ENCODE measurements at regions not wholly inside any gene's neighbourhood (a gene's known extent, or its start where the extent isn't known, plus 50 kb on each side); places are given as distances from the start of the nearest gene placed in this dataset.

- no peak for TF ChIP-seq POLR2A (IDR thresholded peaks at IDR 0.05)
- TF ChIP-seq, protein P1, sequence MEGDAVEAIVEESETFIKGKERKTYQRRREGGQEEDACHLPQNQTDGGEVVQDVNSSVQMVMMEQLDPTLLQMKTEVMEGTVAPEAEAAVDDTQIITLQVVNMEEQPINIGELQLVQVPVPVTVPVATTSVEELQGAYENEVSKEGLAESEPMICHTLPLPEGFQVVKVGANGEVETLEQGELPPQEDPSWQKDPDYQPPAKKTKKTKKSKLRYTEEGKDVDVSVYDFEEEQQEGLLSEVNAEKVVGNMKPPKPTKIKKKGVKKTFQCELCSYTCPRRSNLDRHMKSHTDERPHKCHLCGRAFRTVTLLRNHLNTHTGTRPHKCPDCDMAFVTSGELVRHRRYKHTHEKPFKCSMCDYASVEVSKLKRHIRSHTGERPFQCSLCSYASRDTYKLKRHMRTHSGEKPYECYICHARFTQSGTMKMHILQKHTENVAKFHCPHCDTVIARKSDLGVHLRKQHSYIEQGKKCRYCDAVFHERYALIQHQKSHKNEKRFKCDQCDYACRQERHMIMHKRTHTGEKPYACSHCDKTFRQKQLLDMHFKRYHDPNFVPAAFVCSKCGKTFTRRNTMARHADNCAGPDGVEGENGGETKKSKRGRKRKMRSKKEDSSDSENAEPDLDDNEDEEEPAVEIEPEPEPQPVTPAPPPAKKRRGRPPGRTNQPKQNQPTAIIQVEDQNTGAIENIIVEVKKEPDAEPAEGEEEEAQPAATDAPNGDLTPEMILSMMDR (IDR thresholded peaks at IDR 0.05 in 8 of 11, conservative IDR thresholded peaks at IDR 0.05 in 3 of 11) = no peak
- no peak for TF ChIP-seq POLR2AphosphoS5 (IDR thresholded peaks at IDR 0.05)
- H3K4me3 ChIP-seq = no peak overlapping the region
- no peaks in the 10 kb centered on the region for H3K27me3 ChIP-seq (replicated peaks in 1 of 7)
- no peaks in the 10 kb centered on the region for H3K4me1 ChIP-seq
- no peak for DNase-seq
- no peaks in the 10 kb centered on the region for H3K9me3 ChIP-seq
- WGBS, 5 donors = 38 to 53% (median 45%) methylated on average over 4 of the region's 4 CpGs
- intact Hi-C loops (cut with DNase I; ENCODE audit: low total_unique reads) = no loop called here
- no peak overlapping the region for H3K27ac ChIP-seq
- no peaks in the 10 kb centered on the region for H3K36me3 ChIP-seq
Observed at GRCh38 chr21:19171585-19171984, 768.0 kb upstream of the TMPRSS15 start.

GRCh38 chr21:19181604-19182140 is 778.1 kb upstream of the TMPRSS15 start:
- no peaks in the 10 kb centered on the region for H3K36me3 ChIP-seq
- H3K4me3 ChIP-seq = no peak overlapping the region
- no peak overlapping the region for H3K27ac ChIP-seq
- H3K4me1 ChIP-seq = no peaks in the 10 kb centered on the region
- 67 to 91% (median 75%) methylated on average over 3 of the region's 3 CpGs for WGBS, 5 donors
- TF ChIP-seq, protein P1 (IDR thresholded peaks at IDR 0.05 in 8 of 11, conservative IDR thresholded peaks at IDR 0.05 in 3 of 11) = no peak
- no peak for TF ChIP-seq POLR2A (IDR thresholded peaks at IDR 0.05)
- no peak for TF ChIP-seq POLR2AphosphoS5 (IDR thresholded peaks at IDR 0.05)
- H3K9me3 ChIP-seq = peaks cover 0 to 4% (median 0%) of the 10 kb centered on the region in 8 donors
- intact Hi-C loops (cut with DNase I; ENCODE audit: low total_unique reads) = no loop called here
- DNase-seq = no peak
- H3K27me3 ChIP-seq (replicated peaks in 1 of 7) = no peaks in the 10 kb centered on the region

GRCh38 chr21:19197950-19198349 is 794.4 kb upstream of the TMPRSS15 start:
- Histone ChIP-seq H3K36me3 (no peaks in the 10 kb centered on the region), H3K27ac (no peak overlapping the region), H3K4me3 (no peak overlapping the region), H3K9me3 (peaks cover 0 to 10% (median 0%) of the 10 kb centered on the region in 8 donors), H3K4me1 (no peaks in the 10 kb centered on the region), H3K27me3 (replicated peaks in 1 of 7) (no peaks in the 10 kb centered on the region)
- DNase-seq = no peak
- 28 to 37% (median 32%) methylated on average over 4 of the region's 4 CpGs for WGBS, 5 donors
- intact Hi-C loops (cut with DNase I; ENCODE audit: low total_unique reads) = no loop called here
- TF ChIP-seq, protein P1 (IDR thresholded peaks at IDR 0.05 in 8 of 11, conservative IDR thresholded peaks at IDR 0.05 in 3 of 11) = no peak
- no peak for TF ChIP-seq POLR2A (IDR thresholded peaks at IDR 0.05)

DNA sequence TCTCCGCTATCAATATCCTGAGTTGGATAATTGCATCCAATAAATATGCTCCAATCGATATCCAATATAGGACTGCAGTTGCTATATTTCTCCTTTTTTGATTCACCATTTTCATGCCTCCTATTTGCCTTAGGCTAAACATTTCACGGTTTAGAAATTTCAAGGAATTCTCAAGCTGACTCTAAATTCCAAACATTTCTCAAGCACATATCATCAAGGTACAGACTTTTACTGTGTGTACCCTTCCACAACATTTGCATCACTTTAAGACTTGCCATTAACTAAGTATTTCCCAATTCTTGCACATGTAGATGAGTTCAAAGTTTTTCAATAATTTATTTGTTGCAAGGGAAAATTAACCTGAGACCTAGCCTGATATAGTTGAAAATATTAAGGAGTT is 795.2 kb upstream of the TMPRSS15 start:
- no peak overlapping the region for H3K4me3 ChIP-seq

More for the DNA sequence above, 795.2 kb upstream of the TMPRSS15 start:
- no peak for DNase-seq
- no peak for TF ChIP-seq POLR2A (IDR thresholded peaks at IDR 0.05)
- TF ChIP-seq POLR2AphosphoS5 (IDR thresholded peaks at IDR 0.05) = no peak
- TF ChIP-seq, protein P1 (IDR thresholded peaks at IDR 0.05 in 8 of 11, conservative IDR thresholded peaks at IDR 0.05 in 3 of 11) = no peak
- H3K9me3 ChIP-seq = peaks cover 0 to 15% (median 0%) of the 10 kb centered on the region in 8 donors
- 72 to 93% (median 86%) methylated on average over 3 of the region's 3 CpGs for WGBS, 5 donors
- no peaks in the 10 kb centered on the region for H3K27me3 ChIP-seq (replicated peaks in 1 of 7)
- no peaks in the 10 kb centered on the region for H3K36me3 ChIP-seq
- H3K4me1 ChIP-seq = no peaks in the 10 kb centered on the region
- no peak overlapping the region for H3K27ac ChIP-seq
- intact Hi-C loops (cut with DNase I; ENCODE audit: low total_unique reads) = no loop called here
